Tongue (tissue), 1 donor: ENCODE measurements at regions not wholly inside any gene's neighbourhood (a gene's known extent, or its start where the extent isn't known, plus 50 kb on each side); places are given as distances from the start of the nearest gene placed in this dataset.
A peak's percentile ranks its signal among the peaks of the same experiment; 100 is the strongest.
"Not testable (repeated sequence)": the region's sequence is repeated elsewhere in the genome, so short reads cannot be mapped to it uniquely, and the experiment has no call there.

ENCODE experiments used
- DNase-seq: peaks from one replicate; pipeline ENCODE4 v3.0.0-alpha.2; 2015

DNA sequence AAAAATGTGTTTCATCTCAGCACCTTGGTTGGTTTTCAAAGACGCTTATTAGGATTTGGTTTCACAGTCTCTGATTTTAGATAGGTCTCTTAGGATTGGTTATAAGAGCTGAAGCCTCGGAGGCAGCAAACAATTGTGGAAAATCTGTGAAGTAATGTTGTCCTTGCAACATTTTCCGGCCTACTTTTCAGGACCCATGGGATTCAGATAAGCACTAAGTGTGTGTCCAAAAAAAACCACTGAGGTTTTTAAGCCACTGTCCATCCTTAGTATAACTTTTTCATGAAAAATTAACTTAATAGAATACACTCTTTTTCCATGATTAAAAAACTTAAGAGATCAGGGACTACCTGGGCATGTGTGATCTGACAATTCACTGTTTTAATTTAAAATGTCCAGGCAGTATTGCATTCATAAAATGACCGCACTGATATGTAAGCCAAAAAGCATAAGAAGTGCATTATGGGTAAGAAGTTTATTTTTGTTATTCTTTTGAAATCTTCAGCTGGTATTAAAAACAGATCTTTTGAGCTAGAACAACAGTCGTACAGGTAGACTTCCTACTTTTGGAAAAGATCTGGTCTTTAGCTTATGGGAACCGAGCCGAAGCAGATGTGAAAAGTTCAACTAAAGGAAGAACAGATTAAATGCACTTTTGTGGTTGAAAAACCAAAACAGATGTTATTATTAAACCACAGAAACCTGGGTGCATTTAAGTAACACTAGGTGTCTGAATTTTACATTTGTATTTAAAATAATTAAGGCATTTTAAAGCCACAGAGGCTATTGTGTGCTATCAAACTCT lies 479.4 kb upstream of the ZEB2 start:
- DNase-seq: peak; percentile 42

DNA sequence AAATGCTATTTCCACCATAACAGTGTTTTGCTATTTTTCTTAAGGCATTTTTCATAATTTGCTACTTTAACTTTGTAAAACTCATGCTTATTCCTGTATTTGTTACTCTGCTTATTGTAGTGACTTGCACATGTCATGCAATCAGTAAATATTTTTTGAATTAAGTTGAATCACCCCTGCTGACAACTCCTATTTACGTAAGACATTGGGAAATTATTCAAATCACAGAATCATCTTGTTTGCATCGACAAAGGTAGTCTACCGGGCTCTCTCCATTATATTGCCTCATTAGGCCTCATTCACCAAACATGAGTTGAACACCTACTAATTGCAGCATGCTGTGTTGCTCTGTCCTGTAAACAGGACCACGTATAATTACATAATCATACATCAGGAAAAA lies 478.5 kb upstream of the ZEB2 start:
- no peak for DNase-seq

DNA sequence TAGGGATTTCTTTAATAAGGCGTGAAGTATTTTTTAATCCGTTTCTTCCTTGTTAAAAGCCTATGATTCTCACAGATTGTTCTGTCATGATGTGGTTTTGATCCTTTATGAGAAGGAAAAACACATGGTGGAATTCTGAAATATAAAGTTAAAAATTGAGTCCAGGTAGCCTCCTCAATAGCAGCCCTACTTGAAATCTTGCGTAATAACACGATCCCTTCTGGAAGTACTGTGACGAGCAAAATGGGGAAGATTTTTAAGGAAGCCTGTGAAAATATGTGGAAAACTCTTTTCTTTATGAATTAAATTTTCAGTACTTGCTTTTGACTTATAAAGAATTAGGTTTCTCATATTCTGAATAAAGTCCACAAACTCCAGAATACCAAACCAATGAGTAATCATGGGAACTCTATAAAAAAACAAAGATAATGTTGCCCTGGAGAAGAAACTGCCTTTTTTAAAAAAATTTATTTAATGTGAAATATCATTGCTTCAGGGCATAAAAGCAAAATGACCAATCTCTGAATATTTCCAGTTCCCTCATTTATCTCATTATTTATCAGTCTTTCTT lies 476.4 kb upstream of the ZEB2 start:
- DNase-seq: no peak

DNA sequence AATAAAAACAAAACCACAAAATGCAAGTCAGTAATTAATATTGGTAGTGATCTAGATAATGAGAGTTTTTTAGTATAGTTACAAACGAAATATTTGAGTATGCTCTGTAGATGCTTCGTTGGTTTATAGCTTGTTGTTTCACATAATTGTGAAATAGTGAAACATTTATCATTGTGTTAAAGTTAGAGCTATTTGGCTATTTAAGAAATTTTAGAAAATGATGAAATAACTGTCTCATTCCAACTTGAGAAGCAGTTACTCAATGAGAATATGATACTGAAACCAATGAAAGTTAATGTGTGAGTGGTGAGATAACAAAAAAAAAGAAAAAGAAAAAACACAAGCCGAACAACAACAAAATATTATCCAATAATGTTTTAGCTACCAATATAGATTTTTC lies 475.6 kb upstream of the ZEB2 start:
- DNase-seq: no peak

DNA sequence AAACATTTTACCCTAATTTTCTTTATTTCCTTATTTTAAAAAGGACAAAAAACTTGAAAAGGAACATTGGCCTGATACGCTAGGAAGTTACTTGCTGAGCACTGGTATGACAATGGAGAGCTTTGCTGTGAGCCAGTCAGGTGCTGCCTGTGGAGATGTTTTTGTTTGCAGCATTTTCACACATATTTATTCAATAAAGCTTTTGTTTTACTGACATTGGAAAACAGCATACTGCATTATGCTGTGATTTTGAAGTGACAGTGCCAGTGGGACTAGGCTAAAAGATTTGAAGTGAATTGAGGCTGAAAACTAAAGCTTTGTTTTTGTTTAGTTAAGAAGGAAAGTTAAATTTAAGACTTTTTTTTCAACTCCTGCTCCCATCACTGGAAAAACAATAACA lies 470.7 kb upstream of the ZEB2 start:
- no peak for DNase-seq

DNA sequence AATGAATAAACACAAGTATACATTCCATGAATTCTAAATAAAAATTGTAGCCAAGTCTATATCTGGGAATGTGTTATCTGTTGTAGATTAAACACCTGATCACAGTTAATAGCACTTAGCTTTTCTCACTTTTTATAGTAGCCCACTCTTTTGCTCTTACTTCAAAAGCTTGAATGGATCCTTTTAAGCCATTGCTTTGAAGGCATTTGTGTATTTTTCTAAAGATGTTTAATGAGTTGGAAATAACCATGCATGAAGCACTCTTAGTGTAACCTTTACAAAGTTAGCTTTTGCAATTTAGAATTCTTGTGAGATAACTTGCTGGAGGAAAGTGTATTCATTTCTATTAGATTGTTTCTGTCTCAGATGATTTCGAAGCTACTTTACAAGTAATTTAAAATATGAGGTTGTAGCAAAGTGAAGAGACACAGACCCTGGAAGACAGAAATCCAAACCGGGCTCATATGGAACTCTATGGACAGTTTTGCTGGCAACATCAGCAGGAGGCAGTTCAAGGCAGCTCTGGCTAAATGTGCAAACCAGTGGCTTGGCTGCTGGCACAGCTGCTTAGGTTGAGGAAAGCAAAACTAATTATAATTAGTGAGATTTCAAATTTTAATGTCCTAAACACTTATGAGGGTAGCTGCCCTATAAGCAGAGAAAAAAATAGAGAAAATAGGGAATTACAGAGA lies 469.8 kb upstream of the ZEB2 start:
- peak; percentile 10 for DNase-seq

DNA sequence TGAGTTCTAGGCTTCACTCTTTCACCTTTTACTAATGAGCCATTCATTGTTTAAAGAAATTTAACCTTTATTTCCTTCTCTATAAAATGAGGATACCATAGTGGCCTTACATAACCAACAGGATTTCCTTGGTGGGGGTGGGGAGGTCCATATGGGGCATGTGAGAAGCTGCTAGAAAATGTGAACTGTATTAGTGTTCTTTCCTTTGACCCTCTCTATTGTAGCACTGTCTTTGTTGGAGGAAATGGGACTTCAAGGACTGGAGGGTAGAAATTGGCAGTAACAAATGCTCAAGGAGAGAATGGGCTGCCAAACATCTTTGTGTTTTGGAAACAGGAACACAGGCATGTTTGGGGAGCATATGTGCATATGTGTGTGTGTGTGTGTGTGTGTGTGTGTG lies 468.7 kb upstream of the ZEB2 start:
- DNase-seq: no peak

DNA sequence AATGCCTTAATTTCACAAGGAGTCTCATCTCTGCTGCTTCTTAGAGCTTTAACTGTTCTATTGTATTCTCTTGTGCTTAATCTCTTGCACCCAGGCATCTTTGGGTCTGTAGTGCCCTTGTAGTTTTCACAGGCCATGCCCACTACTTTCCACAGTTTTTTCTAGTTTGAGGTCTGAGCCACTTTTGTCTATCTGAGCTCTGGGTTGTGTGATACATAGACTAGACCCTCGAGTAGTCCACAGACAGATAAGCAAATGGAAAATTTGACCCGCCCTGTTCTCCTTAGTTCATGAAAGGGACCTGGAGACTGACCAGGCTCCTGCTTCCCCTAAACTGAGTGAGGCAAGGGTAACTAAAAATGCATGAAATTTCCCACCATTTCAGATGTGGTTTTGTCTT lies 466.8 kb upstream of the ZEB2 start:
- no peak for DNase-seq

DNA sequence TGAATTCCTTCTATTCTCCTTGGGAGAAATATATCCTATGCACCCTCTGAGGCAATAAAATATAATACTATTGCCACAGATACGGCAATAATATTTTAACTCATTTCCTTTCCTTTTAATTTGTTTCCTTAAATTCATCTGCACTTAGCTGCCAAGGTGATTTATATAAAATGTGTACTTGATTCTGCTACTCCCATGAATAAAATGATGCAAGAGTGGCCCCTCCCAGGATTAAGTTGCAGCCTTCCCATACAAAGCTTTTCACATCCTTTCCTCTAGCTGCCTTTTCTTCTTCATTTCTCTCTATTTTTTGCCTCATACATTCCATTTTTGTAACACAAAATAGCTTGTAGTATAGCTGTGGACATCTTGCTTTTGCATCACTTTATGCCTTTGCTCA lies 464.1 kb upstream of the ZEB2 start:
- no peak for DNase-seq

DNA sequence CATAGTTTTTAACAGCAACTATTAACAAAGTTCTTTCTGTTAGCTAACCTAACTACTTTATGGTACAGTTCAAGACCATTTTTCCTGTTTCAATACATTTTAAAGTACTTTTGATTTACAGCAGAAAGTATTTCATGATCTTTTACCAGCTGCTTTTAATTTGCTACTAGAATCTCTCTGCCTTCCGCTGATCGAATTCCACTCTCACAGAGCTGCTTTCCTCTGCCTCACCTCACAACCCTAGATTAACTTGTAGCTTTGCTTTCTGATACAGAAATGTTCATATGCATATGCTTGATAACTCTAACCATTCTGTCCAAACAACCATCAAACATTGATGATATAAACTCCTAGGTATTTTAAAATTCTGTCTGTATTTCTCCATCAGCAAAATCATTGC lies 463.2 kb upstream of the ZEB2 start:
- no peak for DNase-seq

DNA sequence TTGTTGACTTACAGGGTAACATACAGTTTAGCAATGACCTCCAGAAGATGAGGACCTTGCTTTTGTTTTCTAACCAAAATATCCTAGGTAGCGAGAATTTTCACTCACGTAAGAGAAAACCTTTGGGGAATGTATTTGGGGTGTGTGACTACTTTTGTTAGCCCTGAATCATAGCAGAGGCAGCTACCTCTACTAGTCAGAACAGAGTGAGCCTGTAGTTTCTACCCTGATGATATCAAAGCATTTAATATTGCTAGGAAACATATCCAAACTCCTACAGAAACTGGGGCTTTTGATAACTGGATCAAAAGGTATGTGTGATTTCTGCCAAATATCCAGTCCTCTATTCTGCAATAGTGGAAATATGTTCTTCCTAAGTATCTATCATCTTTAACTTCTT lies 462.6 kb upstream of the ZEB2 start:
- DNase-seq: no peak

DNA sequence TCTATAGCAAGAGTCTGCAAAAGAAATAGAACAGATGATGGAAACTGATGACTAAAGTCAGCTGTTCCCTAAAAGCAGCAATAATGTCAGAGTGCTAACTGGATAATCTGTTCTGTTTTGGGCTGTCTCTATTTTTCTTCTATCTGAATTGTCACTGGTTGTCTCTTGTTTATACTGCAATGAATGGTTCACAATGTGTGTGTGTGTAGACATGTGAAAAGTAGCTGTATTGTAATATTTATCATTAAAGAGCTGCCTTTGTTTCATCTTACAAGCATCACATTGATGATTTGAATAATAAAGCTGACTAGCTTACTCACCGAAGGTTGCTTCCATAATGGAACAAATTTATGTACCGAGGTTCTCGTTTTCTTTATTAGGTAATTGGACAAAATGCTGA lies 456.0 kb upstream of the ZEB2 start:
- no peak for DNase-seq

DNA sequence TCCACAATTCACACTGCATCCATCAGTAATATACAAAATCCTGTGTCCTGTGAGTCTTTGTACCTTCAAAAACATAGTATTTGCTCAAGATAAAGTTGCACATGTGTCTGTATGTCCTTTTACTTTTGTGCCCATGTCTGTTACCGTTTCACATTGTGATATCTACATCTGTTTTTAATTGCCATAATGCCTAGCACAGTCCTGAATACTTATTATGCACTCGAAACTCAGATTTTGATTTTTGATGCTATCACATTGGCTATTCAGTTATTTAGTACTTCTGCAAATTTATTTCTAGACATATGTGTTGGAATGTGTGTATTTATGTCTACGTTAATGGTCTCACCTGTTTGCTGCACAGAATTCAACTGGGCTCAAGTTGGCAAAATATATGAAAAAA lies 452.8 kb upstream of the ZEB2 start:
- DNase-seq: no peak

DNA sequence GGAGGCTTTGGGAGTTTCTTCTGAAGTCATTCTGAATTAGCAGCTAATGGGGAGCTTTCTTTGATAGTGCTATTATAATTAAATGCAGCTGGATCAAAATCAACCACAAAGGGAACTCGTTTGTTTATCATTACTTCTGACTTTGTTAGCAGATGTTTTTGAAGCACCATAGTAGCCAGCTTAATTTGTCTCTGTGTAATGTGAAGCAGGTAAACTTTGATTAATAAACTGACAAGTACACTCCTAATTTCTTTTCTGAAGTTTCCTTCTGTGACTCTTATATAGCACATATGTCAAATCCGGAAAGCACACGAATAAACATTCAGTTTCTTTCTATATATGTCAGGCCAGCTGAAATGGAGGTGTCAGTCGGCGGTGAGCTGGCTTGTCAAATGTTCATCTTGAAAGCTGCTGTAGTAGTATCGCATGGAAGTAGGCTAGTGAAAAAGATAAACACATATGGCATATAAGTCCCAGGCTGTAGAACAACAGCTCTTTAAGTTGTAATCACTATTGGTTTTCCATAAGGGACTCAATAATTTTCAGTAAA lies 451.9 kb upstream of the ZEB2 start:
- no peak for DNase-seq

DNA sequence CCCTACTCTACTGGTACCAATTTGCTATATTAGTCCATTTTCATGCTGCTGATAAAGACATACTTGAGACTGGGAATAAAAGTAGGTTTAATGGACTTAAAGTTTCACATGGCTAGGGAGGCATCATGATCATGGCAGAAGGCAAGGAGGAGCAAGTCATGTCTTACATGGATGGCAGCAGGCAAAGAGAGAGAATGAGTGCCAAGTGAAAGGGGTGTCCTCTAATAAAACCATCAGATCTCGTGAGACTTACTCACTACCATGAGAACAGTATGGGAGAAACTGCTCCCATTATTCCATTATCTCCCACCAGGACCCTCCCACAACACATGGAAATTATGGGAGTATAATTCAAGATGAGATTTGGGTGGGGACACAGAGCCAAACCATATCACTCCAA lies 450.5 kb upstream of the ZEB2 start:
- DNase-seq: not testable (repeated sequence)

DNA sequence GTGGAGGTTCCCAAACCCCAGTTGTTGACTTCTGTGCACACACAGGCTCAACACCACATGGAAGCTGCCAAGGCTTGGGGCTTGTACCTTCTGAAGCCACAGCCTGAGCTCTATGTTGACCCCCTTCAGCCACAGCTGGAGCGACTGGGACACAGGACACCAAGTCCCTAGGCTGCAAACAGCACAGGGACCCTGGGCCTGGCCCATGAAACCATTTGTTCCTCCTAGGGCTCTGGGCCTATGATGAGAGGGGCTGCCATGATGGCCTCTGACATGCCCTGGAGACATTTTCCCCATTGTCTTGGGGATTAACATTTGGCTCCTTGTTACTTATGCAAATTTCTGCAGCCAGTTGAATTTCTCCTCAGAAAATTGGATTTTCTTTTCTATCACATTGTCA lies 449.6 kb upstream of the ZEB2 start:
- DNase-seq: not testable (repeated sequence)

DNA sequence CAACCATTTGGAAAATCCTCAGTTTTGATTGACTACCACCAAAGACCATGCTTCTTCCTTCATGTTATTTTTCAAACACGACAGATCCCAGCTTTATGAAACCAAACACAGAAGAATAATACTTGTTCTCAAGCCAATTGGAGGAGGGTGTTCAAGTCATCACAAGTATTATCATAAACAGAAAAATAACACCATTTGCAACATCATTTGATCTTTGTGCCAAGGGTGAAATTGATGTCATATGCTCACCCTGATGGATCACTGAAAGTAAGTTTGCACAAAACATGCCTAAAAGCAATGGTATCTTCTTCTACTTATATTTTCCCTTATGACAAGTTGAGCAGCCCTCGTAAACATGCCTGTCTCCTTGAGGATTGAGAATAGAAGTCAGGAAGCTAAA lies 448.0 kb upstream of the ZEB2 start:
- DNase-seq: no peak

DNA sequence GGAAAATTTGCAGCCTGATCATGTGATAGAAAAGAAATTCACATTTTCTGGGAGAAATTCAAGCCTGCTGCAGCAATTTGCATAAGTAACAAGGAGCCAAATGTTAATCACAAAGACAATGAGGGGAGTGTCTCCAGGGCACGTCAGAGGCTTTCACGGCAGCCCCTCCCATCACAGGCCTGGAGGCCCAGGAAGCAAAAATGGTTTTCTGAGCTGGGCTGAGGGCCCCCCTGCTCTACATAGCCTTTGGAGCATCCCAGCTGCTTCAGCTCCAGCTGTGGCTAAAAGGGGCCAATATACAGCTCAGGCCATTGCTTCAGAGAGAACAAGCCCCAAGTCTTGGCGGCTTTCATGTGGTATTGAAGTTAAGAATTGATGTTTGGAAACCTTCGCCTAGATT lies 445.3 kb upstream of the ZEB2 start:
- DNase-seq: no peak

DNA sequence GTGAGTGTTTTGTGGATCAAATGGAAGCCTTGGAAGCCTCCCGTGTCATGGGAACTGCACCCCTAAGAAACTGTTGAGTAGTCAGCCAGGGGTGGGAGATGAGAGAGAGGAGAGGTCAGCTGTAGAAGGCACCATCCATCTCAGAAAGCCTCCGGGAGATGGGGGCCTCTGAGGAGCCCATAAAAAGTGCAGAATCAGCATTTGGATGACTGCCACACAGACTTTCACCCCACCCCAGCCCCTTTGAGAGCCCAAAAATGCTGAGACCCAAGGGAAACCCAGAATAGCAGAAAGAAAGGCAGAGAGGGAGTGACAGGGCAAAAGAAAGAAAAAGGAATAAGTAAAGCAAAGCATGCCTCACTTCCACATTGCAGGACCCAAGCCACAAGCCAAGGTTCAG lies 443.1 kb upstream of the ZEB2 start:
- no peak for DNase-seq

DNA sequence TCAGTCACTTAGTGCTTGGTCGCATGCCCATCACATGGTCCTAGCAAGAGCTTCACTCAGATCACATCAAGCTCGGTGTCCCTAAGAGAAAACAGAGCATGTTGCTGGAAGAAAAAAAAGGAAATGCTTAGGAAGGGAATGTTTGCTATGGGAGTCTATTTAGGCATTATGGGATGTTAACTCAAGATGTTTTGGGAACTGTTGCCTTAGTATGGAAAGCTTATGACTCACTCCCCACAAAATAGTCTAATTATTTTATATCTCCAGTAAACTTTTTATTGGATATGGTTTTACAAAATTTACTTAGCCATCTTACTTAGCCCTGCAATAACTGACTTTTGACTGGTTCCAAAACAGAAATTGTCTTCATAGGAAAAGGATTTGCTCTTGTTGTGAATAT lies 439.5 kb upstream of the ZEB2 start:
- no peak for DNase-seq

DNA sequence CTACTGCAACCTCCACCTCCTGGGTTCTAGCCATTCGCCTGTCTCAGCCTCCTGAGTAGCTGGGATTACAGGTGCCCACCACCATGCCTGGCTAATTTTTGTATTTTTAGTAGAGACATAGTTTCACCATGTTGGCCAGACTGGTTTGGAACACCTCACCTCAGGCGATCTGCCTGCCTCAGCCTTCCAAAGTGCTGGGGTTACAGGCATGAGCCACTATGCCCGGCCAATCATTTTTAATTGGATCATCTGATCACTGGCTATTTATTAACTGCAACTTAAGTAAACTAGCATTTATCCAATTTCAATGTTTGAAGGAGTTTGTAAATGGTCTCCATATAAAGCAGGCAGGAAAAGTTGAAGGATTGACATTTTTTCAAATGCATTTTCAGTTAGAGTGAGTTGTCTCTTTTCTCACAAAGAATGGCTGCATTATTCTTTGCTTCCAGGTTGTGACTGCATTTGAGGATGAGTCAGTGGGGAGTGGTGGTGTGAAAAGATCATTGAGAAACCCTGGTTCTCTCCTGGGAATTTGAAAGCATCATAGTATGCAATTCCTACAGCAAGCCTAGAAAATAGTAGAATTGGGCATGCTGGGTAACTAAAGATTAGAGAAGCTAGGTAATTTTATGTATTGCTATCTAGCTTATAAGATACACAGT lies 431.1 kb upstream of the ZEB2 start:
- no peak for DNase-seq

DNA sequence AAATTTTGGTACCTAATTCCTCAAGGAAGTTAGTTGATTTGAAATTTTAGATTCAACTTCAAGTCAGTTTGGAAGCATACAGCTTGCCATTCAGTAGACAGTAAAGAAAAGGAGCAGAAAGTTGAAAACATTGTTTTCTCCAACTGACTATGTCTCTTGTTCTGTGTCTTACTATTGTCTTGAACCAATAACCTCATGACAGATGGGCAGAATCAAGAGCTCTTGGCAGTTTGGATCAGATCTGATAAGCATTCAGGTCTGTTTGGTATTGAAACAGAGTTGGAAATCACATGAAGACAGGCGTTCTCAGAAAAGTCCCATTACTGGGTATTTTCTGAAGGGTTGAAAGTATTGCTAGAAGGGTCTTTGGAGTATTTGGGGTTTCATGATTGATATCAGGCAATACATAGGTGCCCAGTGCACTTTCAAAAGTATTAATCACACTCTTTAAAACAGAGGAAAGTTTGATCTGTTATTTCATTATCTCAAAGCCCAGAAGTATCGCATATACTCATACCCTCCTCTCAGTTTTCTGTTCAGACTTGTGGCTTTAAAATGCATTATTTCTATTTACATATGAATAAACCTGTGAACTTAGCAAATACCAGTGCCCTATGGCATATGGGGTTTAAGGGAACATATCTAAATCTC lies 428.4 kb upstream of the ZEB2 start:
- no peak for DNase-seq

DNA sequence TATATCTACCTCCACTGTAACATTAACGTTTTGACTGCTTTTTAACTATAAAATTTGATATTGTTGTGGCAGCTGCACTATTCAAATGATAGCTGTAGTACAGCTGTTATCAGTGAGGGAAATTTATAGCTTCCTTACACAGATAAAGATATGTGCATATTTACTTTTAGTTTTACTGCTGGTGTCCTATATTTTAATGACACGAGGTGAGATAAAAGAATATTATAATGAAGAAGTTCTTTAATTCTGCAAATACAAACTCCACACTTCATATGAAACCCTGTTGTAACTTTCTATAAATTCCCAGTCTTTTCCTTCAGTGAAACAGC lies 427.8 kb upstream of the ZEB2 start:
- DNase-seq: no peak
